MG63 (cell line): ENCODE measurements at regions not wholly inside any gene's neighbourhood (a gene's known extent, or its start where the extent isn't known, plus 50 kb on each side); places are given as distances from the start of the nearest gene placed in this dataset.
"Not testable (repeated sequence)": the region's sequence is repeated elsewhere in the genome, so short reads cannot be mapped to it uniquely, and the experiment has no call there.

Source experiments
- DNase-seq: peaks from one replicate; pipeline ENCODE4 v3.0.0-alpha.2; 2020
- H3K27me3 ChIP-seq: fragments of 250-450 bp; sonication (Bioruptor Pico); 2 replicates; pipeline ENCODE4 v1.5.1; 2020; ENCODE audit warnings: mild to moderate bottlenecking, moderate library complexity
- H3K36me3 ChIP-seq: fragments of 250-450 bp; sonication (Bioruptor Pico); 2 replicates; pipeline ENCODE4 v1.5.1; 2020; ENCODE audit warnings: mild to moderate bottlenecking, moderate library complexity
- H3K4me3 ChIP-seq: fragments of 250-450 bp; sonication (Bioruptor Pico); 2 replicates; pipeline ENCODE4 v1.5.1; 2020; ENCODE audit warnings: mild to moderate bottlenecking, moderate library complexity
- H3K9me3 ChIP-seq: fragments of 250-450 bp; sonication (Bioruptor Pico); 2 replicates; pipeline ENCODE4 v1.5.1; 2020; ENCODE audit warnings: mild to moderate bottlenecking, moderate library complexity

- DNase-seq = no peak
- no peak overlapping the region for H3K4me3 ChIP-seq
- no peaks in the 10 kb centered on the region for H3K36me3 ChIP-seq
- H3K27me3 ChIP-seq = no peaks in the 10 kb centered on the region
- no peaks in the 10 kb centered on the region for H3K9me3 ChIP-seq
These were observed 149.2 kb upstream of the EXOC2 start for GRCh38 chr6:842141-842540.

GRCh38 chr6:841569-841968 is 148.6 kb upstream of the EXOC2 start:
- no peak overlapping the region for H3K4me3 ChIP-seq
- DNase-seq = no peak
- no peaks in the 10 kb centered on the region for H3K27me3 ChIP-seq
- no peaks in the 10 kb centered on the region for H3K36me3 ChIP-seq
- no peaks in the 10 kb centered on the region for H3K9me3 ChIP-seq

- Histone ChIP-seq H3K9me3 (no peaks in the 10 kb centered on the region), H3K36me3 (no peaks in the 10 kb centered on the region), H3K4me3 (no peak overlapping the region), H3K27me3 (no peaks in the 10 kb centered on the region)
- no peak for DNase-seq
These were observed 146.3 kb upstream of the EXOC2 start for GRCh38 chr6:839201-839600.

GRCh38 chr6:837380-837779 is 144.4 kb upstream of the EXOC2 start:
- no peaks in the 10 kb centered on the region for H3K36me3 ChIP-seq

GRCh38 chr6:836276-836853 is 143.4 kb upstream of the EXOC2 start:
- Histone ChIP-seq H3K9me3 (no peaks in the 10 kb centered on the region), H3K4me3 (no peak overlapping the region), H3K27me3 (no peaks in the 10 kb centered on the region), H3K36me3 (no peaks in the 10 kb centered on the region)
- DNase-seq = no peak

More at GRCh38 chr6:837380-837779, 144.4 kb upstream of the EXOC2 start:
- Histone ChIP-seq H3K9me3 (no peaks in the 10 kb centered on the region), H3K4me3 (no peak overlapping the region), H3K27me3 (no peaks in the 10 kb centered on the region)
- DNase-seq = no peak

GRCh38 chr6:835476-836160 is 142.7 kb upstream of the EXOC2 start:
- no peaks in the 10 kb centered on the region for H3K27me3 ChIP-seq
- H3K36me3 ChIP-seq = no peaks in the 10 kb centered on the region
- DNase-seq = no peak

GRCh38 chr6:834866-835265 is 141.9 kb upstream of the EXOC2 start:
- H3K36me3 ChIP-seq = no peaks in the 10 kb centered on the region
- H3K4me3 ChIP-seq = no peak overlapping the region
- H3K27me3 ChIP-seq = no peaks in the 10 kb centered on the region
- H3K9me3 ChIP-seq = no peaks in the 10 kb centered on the region
- DNase-seq = no peak

More at GRCh38 chr6:835476-836160, 142.7 kb upstream of the EXOC2 start:
- no peak overlapping the region for H3K4me3 ChIP-seq
- no peaks in the 10 kb centered on the region for H3K9me3 ChIP-seq

GRCh38 chr6:834190-834589 is 141.3 kb upstream of the EXOC2 start:
- Histone ChIP-seq H3K36me3 (no peaks in the 10 kb centered on the region), H3K9me3 (no peaks in the 10 kb centered on the region), H3K27me3 (no peaks in the 10 kb centered on the region), H3K4me3 (no peak overlapping the region)
- no peak for DNase-seq

GRCh38 chr6:832804-833203 is 139.9 kb upstream of the EXOC2 start:
- H3K9me3 ChIP-seq, H3K36me3 ChIP-seq, DNase-seq, H3K4me3 ChIP-seq, H3K27me3 ChIP-seq: not testable (repeated sequence)

- no peaks in the 10 kb centered on the region for H3K36me3 ChIP-seq
- H3K4me3 ChIP-seq = no peak overlapping the region
- DNase-seq = no peak
- no peaks in the 10 kb centered on the region for H3K9me3 ChIP-seq
- no peaks in the 10 kb centered on the region for H3K27me3 ChIP-seq
These were observed 137.9 kb upstream of the EXOC2 start for GRCh38 chr6:830667-831327.

- Histone ChIP-seq H3K9me3 (no peaks in the 10 kb centered on the region; the same call in 1 of the 2 replicates), H3K36me3 (no peaks in the 10 kb centered on the region), H3K4me3 (no peak overlapping the region), H3K27me3 (no peaks in the 10 kb centered on the region)
- DNase-seq = no peak
These were observed 136.7 kb upstream of the EXOC2 start for GRCh38 chr6:829656-830055.

- H3K9me3 ChIP-seq = no peaks in the 10 kb centered on the region; the same call in 1 of the 2 replicates
- no peak for DNase-seq
- no peaks in the 10 kb centered on the region for H3K27me3 ChIP-seq
- no peak overlapping the region for H3K4me3 ChIP-seq
- no peaks in the 10 kb centered on the region for H3K36me3 ChIP-seq
These were observed 134.5 kb upstream of the EXOC2 start for GRCh38 chr6:827431-827830.

- Histone ChIP-seq H3K27me3 (no peaks in the 10 kb centered on the region), H3K4me3 (no peak overlapping the region), H3K36me3 (no peaks in the 10 kb centered on the region), H3K9me3 (no peaks in the 10 kb centered on the region)
- DNase-seq = no peak
These were observed 126.2 kb upstream of the EXOC2 start for GRCh38 chr6:819122-819521.

GRCh38 chr6:818196-818595 is 125.3 kb upstream of the EXOC2 start:
- DNase-seq = no peak
- Histone ChIP-seq H3K36me3 (no peaks in the 10 kb centered on the region), H3K4me3 (no peak overlapping the region), H3K9me3 (no peaks in the 10 kb centered on the region), H3K27me3 (no peaks in the 10 kb centered on the region)

- no peak overlapping the region for H3K4me3 ChIP-seq
- H3K9me3 ChIP-seq = no peaks in the 10 kb centered on the region
- no peak for DNase-seq
- H3K27me3 ChIP-seq = no peaks in the 10 kb centered on the region
- H3K36me3 ChIP-seq = no peaks in the 10 kb centered on the region
These were observed 123.7 kb upstream of the EXOC2 start for GRCh38 chr6:816510-817084.

- no peak overlapping the region for H3K4me3 ChIP-seq
- no peaks in the 10 kb centered on the region for H3K27me3 ChIP-seq
- no peaks in the 10 kb centered on the region for H3K9me3 ChIP-seq
- H3K36me3 ChIP-seq = no peaks in the 10 kb centered on the region
- DNase-seq = no peak
These were observed 122.4 kb upstream of the EXOC2 start for GRCh38 chr6:815348-815738.
